ENCODE measurements at regions not wholly inside any gene's neighbourhood (a gene's known extent, or its start where the extent isn't known, plus 50 kb on each side); places are given as distances from the start of the nearest gene placed in this dataset.
"Not testable (repeated sequence)": the region's sequence is repeated elsewhere in the genome, so short reads cannot be mapped to it uniquely, and the experiment has no call there.

DNA sequence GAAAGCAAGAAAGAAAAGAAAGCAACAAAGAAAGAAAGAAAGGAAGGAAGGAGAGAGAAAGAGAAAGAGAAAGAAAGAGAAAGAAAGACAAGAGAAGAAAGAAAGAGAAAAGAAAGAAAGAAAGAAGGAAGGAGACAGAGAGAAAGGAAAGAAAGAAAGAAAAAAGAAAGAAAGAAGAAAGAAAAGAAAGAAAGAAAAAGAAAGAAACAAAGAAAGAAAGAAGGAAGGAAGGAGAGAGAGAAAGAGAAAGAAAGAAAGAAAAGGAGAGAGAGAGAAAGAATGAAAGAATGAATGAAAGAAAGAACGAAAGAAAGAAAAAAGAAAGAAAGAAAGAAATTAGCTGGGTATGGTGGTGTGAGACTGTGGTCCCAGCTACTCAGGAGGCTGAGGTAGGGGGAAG lies 400.1 kb upstream of the MDGA2 start:
- no peak for DNase-seq (ENCODE audit: low spot score)

DNA sequence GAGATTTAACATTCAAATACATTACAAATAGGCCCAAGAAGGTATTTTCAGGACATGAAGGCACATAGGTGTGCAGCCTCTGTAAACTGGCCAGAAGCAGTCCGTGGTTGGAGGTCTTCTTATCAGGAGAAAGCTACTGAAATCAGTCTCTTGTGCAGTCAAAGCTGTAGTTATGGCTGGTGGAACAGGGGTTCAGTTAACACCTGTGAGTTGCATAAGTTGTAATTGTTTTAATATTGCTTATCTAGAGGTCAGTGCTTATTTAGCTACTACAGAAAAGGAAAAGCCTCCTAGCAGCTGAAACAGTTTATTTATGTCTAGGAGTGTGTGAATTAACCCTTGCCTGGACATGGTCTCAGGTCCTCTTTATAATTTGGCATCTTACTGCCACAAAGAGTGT lies 377.6 kb upstream of the MDGA2 start:
- no peak for DNase-seq (ENCODE audit: low spot score)

DNA sequence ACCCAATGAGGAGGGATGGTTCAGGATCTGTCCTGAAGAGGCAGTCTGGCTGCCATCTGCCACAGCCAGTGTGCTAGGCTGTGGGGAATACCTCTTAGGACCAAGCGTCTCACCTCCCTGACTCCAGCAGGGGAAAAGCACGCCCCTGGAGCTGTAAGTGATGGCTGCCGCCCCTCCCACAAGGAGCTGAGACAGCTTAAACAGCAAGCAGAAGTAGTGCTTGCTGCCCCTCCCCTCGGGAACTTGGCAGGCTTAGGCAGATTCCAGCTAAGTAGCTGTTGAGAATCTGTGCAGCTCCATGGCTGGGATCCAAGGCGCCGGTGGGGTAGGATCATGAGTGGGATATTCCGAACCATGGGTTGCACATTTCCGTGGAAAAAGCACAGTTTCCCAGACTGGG lies 360.4 kb upstream of the MDGA2 start:
- no peak for DNase-seq (ENCODE audit: low spot score)

DNA sequence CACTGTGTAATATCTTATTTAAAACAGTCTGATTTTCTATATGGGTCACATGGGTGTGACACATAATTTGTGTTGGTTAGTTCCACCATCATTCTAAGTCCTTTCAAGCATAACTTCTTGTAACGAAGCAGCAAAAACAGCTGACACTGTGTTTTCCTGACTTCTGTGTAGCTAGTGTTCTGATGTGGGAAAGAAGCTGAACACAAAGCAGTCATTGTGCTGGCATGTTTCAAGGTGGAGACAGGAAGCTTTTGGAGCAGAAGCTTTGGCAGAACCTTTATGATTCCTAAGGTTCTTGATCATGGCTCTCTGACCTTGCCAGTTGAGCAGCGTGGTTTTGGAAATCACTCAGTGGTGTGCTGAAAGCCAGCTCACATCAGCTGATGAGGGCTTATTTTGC lies 351.7 kb upstream of the MDGA2 start:
- no peak for DNase-seq (ENCODE audit: low spot score)

DNA sequence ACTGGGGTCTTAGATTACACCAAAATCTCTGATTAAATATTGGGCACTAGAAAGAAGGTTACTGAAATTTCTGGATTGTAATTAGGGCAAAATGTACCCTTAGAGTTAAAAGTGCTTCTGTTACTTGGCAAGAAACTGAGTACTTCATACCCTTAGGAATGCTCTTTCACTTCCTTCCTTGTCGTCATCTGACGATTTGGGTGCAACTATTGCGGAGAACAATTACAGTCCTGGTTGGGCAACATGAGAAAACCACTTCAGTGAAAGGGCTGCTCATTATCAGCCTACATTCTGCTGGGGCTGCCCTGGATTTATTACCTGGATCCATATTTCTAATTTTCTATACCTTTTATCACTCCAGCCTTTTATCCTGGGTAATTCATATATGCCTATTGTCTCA lies 348.5 kb upstream of the MDGA2 start:
- DNase-seq (ENCODE audit: low spot score) = no peak

DNA sequence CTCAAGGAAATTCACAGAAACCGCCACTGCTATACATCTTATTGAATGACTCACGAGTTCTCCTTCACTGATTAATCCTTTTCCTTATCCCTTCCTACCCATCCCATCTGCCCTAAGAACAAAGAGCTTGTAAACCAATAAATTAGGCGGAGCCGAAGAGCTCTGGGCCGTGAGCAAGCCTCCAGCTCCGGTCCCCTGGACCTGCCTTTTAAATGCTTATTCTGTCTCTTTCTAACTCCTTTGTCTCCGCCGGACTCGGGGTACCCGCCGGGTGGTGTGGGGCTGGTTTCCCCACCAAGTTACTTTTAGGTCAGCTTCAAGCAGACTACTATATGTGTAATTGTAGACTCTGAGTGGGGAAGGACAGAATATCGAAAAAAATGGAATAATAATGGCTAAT lies 336.1 kb upstream of the MDGA2 start:
- not testable (repeated sequence) for DNase-seq (ENCODE audit: low spot score)

DNA sequence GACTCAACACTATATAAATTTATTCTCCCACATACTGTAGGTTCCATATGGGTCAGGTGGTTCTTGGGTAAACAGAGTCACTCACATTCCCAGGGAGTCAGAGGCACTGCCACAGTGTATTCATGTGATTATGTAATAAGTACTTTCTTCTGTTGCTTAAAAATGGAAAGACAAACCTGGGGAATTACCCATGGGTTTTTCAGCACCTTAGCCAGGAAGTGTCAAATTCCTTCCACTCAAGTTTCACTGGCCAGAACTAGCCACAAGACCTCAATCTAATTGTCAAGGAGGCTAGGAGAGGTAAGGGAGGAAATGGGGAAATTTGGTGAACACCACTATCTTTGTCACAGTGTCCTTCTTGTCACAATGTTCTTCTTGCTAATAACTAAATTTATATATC lies 333.2 kb upstream of the MDGA2 start:
- no peak for DNase-seq (ENCODE audit: low spot score)

DNA sequence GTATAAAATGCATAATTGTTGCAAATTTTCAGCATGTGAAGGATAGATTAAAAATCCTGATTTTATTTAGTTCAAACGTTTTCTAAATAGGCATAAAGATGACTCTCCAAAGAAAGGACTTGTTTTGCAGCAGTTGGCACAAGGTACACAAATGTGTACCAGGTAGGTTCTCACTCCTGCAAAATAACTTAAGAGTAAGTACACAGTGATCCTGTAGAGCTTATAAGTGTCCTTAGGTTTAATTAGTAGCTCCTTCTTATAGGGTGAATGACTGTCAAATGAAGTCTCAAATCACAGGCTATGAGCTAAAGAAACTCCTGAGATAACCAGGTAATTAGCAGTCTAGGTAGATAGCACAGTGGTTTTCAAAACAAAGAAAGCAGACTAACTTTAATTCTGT lies 330.6 kb upstream of the MDGA2 start:
- no peak for DNase-seq (ENCODE audit: low spot score)

DNA sequence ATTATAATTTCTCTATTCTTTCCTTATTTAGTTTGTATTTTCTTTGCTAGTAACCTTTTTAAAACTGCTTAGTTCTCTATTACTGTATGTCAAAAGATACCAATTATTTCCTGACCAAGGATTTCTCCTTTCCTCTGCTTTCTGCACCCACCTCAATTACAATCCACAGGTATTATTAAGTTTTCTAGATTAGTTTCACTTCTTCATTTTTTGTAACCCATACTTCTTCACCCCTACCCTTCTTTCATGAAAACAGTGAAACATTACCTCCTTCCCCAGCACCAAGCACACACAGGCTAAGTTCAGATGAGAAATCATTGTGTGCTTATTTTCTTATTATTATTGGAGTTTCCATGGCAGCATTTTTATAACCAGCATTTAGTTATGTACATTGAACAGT lies 318.5 kb upstream of the MDGA2 start:
- no peak for DNase-seq (ENCODE audit: low spot score)

DNA sequence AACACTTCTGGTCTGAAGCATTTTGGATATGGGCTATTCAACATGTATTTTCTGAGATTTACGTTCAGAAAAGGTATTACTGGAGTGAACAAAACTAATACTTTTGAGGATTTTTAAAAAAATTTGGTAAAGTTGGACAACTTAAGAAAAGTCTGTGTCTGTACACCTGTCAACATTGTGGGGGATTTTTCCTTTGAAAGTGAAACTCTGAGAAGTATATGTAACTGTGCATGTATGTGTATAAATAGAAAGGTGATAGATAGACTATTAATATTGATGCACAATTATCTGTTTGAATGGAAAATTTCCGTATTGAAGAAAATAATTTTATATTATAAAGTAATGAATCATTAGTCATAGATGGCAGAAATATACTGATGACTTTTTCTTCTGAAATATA lies 312.8 kb upstream of the MDGA2 start:
- DNase-seq (ENCODE audit: low spot score) = no peak

DNA sequence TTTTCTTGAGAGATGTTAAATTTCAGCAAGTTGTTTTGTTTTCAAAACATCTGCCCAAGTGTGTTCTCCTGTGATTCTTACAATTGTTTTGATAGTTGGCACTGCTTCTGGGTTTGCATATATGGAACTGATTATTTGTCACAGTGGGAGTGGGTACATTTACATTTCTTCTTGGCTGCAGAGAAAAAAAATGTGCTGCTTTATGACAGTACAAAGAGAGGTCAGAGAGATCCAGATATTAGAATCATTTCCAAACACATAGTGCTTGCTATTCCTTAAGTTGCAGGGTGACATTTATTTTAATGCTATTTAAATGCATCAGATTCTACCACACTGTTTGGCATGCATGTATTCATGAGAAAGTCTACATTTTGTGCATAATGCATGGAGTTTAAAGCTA lies 303.5 kb upstream of the MDGA2 start:
- no peak for DNase-seq (ENCODE audit: low spot score)

DNA sequence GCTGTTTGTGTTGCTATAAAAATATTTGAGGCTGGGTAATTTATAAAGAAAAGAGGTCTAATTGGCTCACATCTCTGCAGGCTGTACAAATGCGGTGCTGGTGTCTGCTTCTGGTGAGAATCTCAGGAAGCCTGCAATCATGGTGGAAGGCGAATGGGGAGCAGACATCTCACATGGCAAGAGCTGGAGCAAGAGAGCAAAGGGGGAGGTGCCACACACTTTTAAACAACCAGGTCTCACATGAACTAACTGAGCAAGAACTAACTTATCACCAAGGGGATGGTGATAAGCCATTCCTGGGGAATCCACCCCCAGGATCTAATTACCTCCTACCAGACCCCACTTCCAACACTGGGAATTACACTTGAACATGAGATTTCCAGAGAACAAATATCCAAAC lies 300.7 kb upstream of the MDGA2 start:
- DNase-seq (ENCODE audit: low spot score) = no peak

DNA sequence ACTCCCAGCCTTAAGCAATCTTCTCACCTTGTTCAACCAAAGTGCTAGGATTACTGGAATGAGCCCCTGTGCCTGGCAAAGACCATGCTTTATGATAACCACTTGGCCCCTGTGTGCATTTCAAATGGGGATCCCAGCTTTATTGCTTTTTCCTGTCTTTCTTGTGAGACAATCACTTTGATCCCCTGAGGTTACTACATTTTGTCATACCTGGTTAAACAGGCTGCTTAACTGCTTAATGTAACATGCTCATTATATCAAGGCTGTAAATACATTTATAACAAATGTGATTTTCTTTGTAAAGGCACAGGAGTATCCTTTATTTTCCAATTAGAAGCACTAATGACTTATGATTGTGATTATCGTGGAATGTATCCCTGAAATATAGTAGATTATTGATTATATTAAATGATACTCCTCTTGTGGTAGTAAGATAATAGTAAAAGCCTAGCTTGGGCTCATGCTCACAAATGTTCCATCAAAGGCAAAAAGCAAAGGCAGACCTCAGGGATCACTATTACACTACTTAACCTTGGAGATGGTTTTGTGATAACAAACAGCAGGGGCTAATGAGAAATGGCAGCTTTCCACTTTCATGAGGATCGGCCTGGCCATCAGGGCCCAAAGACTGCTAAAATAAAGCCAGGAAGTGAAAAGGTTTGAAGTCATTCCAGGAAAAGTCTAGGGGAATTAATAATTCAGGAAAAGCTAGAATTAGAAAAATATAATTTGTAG lies 290.8 kb upstream of the MDGA2 start:
- DNase-seq (ENCODE audit: low spot score) = no peak

DNA sequence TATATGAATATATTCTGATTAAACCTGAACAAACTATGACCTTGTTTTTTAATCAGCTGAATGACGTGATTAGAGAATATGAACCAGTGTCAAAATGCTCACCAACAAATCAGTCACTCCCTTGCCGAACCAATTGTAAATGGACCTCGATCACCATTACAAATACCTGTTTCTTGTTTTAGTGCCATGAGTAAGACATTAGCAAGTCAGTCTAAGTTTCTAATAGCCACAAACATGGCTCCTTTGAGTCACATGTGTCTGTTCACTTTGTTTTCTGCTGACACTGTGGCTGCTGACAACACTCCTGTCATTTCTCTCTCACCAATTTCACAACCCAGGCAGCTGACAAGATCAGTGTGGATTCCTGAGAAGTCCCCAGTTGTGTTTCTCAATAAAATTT lies 286.2 kb upstream of the MDGA2 start:
- no peak for DNase-seq (ENCODE audit: low spot score)

DNA sequence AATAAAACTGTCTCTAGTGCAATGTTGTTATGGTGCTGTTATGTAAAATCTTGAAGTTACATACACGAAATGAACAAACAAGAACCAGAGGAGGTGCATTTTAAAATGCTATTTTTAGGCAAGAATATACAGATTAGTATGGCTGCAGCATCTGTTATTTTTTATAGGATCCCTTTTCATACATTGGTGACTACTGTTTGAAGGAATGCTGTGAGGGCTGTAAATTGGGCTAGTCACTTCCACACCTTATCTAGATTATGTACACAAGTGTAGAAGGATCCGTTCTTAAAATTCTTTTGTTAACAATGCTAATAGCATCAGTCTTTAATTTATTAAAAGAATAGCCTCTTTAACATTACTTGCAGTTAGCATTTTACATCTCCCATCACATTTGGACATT lies 284.3 kb upstream of the MDGA2 start:
- DNase-seq (ENCODE audit: low spot score) = no peak

DNA sequence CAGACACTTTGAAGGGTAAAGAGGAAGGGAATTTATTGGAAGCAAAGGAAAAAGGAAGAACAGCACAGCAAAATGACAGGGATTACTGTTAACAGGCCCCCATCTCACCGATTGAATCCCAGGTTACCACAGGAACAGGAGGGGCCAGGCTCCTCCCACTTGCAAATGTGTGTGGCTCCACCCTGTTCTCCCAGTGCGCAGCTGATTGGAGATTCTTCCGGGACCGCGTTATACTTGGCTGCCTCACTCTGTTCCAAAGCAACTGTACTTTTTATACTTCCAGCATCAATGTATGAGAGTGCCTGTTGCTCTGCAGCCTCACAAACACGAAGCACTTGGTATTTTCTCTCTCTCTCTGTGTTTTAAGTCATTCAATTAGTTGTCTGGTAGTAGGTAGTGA lies 273.6 kb upstream of the MDGA2 start:
- DNase-seq (ENCODE audit: low spot score) = no peak

DNA sequence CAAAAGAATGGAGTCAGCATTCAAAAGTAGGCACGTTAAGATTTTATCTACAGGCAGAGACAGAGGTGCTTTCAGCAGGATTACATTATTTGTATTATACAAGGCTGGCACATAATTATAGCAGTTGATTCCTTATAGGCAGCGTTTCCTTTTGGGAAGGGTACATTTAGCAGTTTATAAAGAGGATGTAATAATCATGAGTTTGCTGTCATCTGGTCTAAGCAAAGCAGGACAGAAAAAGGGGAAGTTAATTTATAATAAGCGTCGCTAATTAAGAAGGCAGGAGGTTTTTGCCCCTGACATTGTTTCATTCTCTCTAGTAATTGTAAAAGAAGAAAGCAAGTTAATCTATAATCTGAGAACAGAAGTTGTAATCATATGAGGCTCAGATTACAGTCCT lies 259.9 kb upstream of the MDGA2 start:
- DNase-seq (ENCODE audit: low spot score) = no peak

DNA sequence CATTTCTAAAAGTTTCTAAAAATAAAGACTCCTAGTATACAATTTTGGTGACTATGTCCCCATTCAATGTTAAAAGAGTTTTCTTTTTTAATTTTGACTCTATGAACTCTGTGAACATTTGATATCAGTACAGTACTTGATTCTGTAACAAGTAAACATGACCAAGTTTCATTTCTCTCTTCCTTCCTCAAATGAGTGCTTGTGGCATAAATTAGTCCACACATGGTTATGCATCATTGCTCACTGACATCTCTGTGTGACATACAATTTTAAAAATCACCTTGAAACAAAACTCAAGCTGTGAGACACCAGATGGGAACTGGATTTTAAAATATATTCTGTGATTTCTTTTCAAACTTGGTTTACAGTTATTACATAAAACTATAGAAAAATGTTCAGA lies 253.9 kb upstream of the MDGA2 start:
- DNase-seq (ENCODE audit: low spot score) = no peak

DNA sequence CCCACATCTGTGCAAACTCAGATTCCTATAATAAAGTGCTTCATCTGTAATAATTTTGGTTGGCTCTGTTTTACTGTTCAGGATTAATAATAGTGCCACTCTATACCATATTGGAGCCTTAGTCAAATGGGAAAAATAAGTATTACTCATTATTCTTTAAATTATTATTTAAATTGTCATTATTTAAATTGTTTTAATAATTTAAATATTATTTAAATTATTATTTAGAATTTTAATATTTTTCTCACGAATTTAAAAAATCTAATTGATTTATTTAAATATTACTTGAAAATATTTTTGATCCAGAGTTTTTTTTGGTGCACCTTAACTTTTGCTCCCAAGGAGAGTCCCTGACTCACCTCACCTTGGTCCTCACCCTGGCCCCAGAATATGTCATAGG lies 245.7 kb upstream of the MDGA2 start:
- no peak for DNase-seq (ENCODE audit: low spot score)

DNA sequence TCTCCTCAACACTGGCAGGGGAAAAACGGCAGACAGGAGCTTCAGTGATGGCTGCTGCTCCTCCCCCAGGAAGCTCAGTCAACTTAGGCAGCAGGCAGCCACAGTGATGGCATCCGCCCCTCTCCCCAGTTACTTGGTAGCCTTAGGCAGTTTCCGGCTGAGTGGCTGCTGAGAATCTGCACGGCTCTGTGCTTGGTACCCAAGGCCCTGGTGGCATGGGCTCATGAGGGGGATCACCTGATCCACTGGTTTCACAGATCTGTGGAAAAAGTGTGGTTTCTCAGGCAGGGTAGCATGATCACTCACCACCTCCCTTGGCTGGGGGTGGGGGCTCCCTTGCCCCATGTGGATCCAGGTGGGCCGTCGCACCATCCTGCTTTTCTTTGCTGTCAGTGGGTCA lies 244.6 kb upstream of the MDGA2 start:
- no peak for DNase-seq (ENCODE audit: low spot score)

DNA sequence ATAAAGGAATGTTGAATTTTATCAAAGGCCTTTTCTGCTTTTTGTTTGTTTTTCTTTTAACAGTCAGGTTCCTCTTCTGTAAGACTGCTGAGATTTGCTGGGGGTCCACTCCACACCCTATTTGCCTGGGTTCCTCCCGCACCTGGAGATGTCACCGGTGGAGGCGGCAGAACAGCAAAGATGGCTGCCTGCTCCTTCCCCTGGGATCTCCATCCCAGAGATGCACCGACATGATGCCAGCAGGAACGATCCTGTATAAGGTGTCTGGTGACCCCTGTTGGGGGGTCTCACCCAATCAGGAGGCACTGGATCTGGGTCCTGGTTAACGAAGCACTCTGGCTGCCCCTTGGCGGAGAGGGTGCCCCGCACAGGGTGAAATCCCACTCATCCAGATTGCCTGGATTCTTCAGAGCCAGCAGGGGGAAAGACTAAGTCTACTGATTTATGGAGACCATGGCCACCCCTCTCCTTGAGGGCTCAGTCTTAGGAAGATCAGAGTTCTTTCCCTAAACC lies 244.0 kb upstream of the MDGA2 start:
- no peak for DNase-seq (ENCODE audit: low spot score)

DNA sequence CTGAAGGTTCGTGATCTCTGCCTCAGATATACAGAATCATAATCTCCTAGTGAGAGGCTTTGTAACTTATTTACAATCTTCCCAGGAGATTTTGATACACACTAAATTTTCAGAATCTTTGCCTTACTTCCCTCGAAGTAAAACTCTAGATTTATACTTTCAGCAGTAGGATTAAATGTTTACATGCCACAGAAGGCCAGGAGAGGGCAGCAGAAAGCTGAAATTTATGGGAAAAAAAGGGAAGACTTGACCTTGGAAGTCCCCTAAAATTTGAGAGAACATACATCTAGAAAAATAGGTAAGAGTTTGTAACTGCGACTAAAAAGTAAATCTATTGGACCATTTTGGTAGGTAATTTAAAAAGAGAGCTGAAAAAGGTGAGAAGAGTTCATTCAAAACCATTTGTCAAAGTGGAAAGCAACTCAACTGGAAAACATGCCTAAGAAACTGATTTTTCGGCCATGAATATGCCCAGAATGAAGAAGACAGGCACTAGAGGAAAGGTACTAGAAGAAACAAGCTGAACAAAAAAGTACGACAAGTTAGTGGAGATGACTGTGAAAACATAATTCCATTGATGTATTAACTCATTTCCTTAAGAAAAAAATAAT lies 242.0 kb upstream of the MDGA2 start:
- DNase-seq (ENCODE audit: low spot score) = peak; percentile 42

DNA sequence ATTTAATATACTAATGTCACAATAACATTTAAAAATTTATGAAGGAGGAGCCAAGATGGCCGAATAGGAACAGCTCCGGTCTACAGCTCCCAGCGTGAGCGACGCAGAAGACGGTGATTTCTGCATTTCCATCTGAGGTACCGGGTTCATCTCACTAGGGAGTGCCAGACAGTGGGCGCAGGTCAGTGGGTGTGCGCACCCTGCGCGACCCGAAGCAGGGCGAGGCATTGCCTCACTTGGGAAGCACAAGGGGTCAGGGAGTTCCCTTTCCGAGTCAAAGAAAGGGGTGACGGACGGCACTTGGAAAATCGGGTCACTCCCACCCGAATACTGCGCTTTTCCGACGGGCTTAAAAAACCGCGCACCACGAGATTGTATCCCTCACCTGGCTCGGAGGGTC lies 225.7 kb upstream of the MDGA2 start:
- DNase-seq (ENCODE audit: low spot score) = not testable (repeated sequence)

DNA sequence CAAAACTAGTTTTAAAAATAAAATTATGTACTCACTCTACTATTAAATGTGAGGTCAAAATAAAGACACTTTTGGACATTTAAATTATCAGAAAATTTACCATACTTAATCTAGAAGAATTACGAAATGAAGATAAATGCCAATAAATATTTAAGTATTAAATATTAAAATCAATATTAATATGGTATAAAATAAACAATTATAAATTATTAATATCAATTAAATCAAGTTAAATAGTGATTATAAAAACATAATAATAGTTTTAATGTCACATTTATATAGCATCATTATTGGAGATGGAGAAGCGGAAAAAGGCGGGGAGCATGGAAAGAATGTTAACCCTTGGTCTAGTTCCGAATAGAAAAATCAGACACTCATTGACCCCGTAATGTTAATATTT lies 224.3 kb upstream of the MDGA2 start:
- DNase-seq (ENCODE audit: low spot score) = no peak

Data from HT-29 (cell line).